Keratinocyte (primary cell): ENCODE measurements at regions not wholly inside any gene's neighbourhood (a gene's known extent, or its start where the extent isn't known, plus 50 kb on each side); places are given as distances from the start of the nearest gene placed in this dataset.

ENCODE experiments used
- DNase-seq: peaks from one replicate; pipeline ENCODE4 v3.0.0-alpha.2; 2011; ENCODE audit warnings: low read depth, missing footprints, low spot score
- FAIRE-seq: peaks from 2 replicates; lab custom pipeline; 2011; peaks lifted over from hg19 to GRCh38; lab: Jason Lieb, UNC
- H2AFZ ChIP-seq: 2 replicates; pipeline ENCODE4 v1.6.0; 2012; ENCODE audit warnings: low read length, control low read depth, inconsistent platforms; ENCODE audit not compliant: control insufficient read depth
- H3K27ac ChIP-seq: 2 replicates; pipeline ENCODE4 v1.5.1; 2011; ENCODE audit warnings: low read length; ENCODE audit not compliant: control insufficient read depth, insufficient read depth
- H3K27me3 ChIP-seq: 3 replicates; pipeline ENCODE4 v1.6.0; 2011; ENCODE audit warnings: low read length; ENCODE audit not compliant: control insufficient read depth, insufficient read depth; ENCODE audit errors: extremely low read depth
- H3K36me3 ChIP-seq, 2 experiments: 2 replicates in 1 of 2; 3 replicates in 1 of 2; pipeline ENCODE4 v1.5.1; 2011; ENCODE audit warnings: low read length in 2 of 2, mild to moderate bottlenecking in 1 of 2; ENCODE audit not compliant: control insufficient read depth in 2 of 2, insufficient read depth in 2 of 2; ENCODE audit errors: extremely low read depth in 1 of 2
- H3K4me1 ChIP-seq: 3 replicates; pipeline ENCODE4 v1.5.1; 2011; ENCODE audit warnings: low read length; ENCODE audit not compliant: control insufficient read depth, insufficient read depth; ENCODE audit errors: extremely low read depth
- H3K4me2 ChIP-seq: 3 replicates; pipeline ENCODE4 v1.6.0; 2011; ENCODE audit warnings: low read depth, low read length; ENCODE audit not compliant: control insufficient read depth, insufficient read depth; ENCODE audit errors: extremely low read depth
- H3K4me3 ChIP-seq, 3 experiments: fragments of 200-600 bp in 1 of 3; sonication (generic) in 1 of 3; 2 replicates in 2 of 3; 3 replicates in 1 of 3; pipeline ENCODE4 v1.5.1; 2011 to 2016; ENCODE audit warnings: low read length in 3 of 3, mild to moderate bottlenecking in 3 of 3, control low read depth in 2 of 3, inconsistent platforms in 1 of 3, low read depth in 1 of 3, mixed read lengths in 1 of 3, mixed run types in 1 of 3, moderate library complexity in 1 of 3; ENCODE audit not compliant: control insufficient read depth in 2 of 3, insufficient read depth in 2 of 3; ENCODE audit errors: extremely low read depth in 1 of 3
- H3K79me2 ChIP-seq: 2 replicates; pipeline ENCODE4 v1.6.0; 2012; ENCODE audit warnings: low read length; ENCODE audit not compliant: control insufficient read depth, insufficient read depth
- H3K9ac ChIP-seq: 3 replicates; pipeline ENCODE4 v1.6.0; 2011; ENCODE audit warnings: low read length; ENCODE audit not compliant: control insufficient read depth, insufficient read depth; ENCODE audit errors: extremely low read depth
- H3K9me1 ChIP-seq: 3 replicates; pipeline ENCODE4 v1.6.0; 2011; ENCODE audit warnings: low read length; ENCODE audit not compliant: control insufficient read depth, insufficient read depth; ENCODE audit errors: extremely low read depth
- H3K9me3 ChIP-seq: 2 replicates; pipeline ENCODE4 v1.5.1; 2012; ENCODE audit warnings: low read depth, low read length; ENCODE audit not compliant: control insufficient read depth
- H4K20me1 ChIP-seq: 3 replicates; pipeline ENCODE4 v1.6.0; 2011; ENCODE audit warnings: low read length; ENCODE audit not compliant: control insufficient read depth, insufficient read depth; ENCODE audit errors: extremely low read depth
- CTCF ChIP-seq, 3 experiments: IDR thresholded peaks in 1 of 3; conservative IDR thresholded peaks in 1 of 3; optimal IDR thresholded peaks in 1 of 3; 2 replicates in 2 of 3; 3 replicates in 1 of 3; pipeline versions ENCODE3 to v1.5.1; 2011; ENCODE audit warnings: low read length in 3 of 3, mild to moderate bottlenecking in 3 of 3, moderate library complexity in 2 of 3, control low read depth in 1 of 3, inconsistent platforms in 1 of 3; ENCODE audit not compliant: insufficient read depth in 2 of 3; ENCODE audit errors: extremely low read depth in 1 of 3
- EZH2 ChIP-seq: IDR thresholded peaks from one replicate; pipeline ENCODE4 v1.6.1; 2012; ENCODE audit warnings: inconsistent platforms, mild to moderate bottlenecking, low read length, moderate library complexity
- dilution Hi-C: fragments of 300-500 bp; cut with MboI; formaldehyde crosslinking; loops from one replicate; pipeline ENCODE4 v1.7.0; 2020; ENCODE audit warnings: low sequenced_read_pairs; ENCODE audit not compliant: extremely low pct_ligation_motif_present

- H2AFZ ChIP-seq, result no peak overlapping the region
- no peak for DNase-seq
- H3K9ac ChIP-seq, result no peak overlapping the region
- H3K27me3 ChIP-seq, result no peaks in the 10 kb centered on the region
- TF ChIP-seq CTCF (optimal IDR thresholded peaks at IDR 0.05 in 1 of 3, IDR thresholded peaks at IDR 0.05 in 1 of 3, conservative IDR thresholded peaks at IDR 0.05 in 1 of 3; ENCODE audit: extremely low read depth in 1 of 3, insufficient read depth in 2 of 3, low read length in 3 of 3) (no peak), EZH2 (no peak)
- H3K9me1 ChIP-seq, result no peaks in the 10 kb centered on the region
- no peak overlapping the region for H3K4me2 ChIP-seq
- dilution Hi-C loops, result no loop called here
- no peaks in the 10 kb centered on the region for H3K79me2 ChIP-seq
- FAIRE-seq, result no peak
- no peaks in the 10 kb centered on the region for H4K20me1 ChIP-seq
- H3K4me3 ChIP-seq, result no peak overlapping the region
- H3K9me3 ChIP-seq, result no peaks in the 10 kb centered on the region
- H3K36me3 ChIP-seq, result no peaks in the 10 kb centered on the region
- no peak overlapping the region for H3K27ac ChIP-seq
- H3K4me1 ChIP-seq, result no peaks in the 10 kb centered on the region
Observed at GRCh38 chr4:162285753-162286152, 122.0 kb upstream of the FSTL5 start.

GRCh38 chr4:162282684-162283083 lies 118.9 kb upstream of the FSTL5 start:
- Histone ChIP-seq H3K27ac (no peak overlapping the region), H3K4me2 (no peak overlapping the region), H4K20me1 (no peaks in the 10 kb centered on the region), H3K9ac (no peak overlapping the region), H3K4me3 (no peak overlapping the region), H3K36me3 (no peaks in the 10 kb centered on the region), H3K9me1 (no peaks in the 10 kb centered on the region), H3K79me2 (no peaks in the 10 kb centered on the region), H2AFZ (no peak overlapping the region), H3K4me1 (no peaks in the 10 kb centered on the region), H3K9me3 (no peaks in the 10 kb centered on the region), H3K27me3 (no peaks in the 10 kb centered on the region)
- no peak for TF ChIP-seq CTCF (optimal IDR thresholded peaks at IDR 0.05 in 1 of 3, IDR thresholded peaks at IDR 0.05 in 1 of 3, conservative IDR thresholded peaks at IDR 0.05 in 1 of 3; ENCODE audit: extremely low read depth in 1 of 3, insufficient read depth in 2 of 3, low read length in 3 of 3)
- TF ChIP-seq EZH2, result no peak
- dilution Hi-C loops, result no loop called here
- FAIRE-seq (no peak), DNase-seq (no peak)
